ENCODE measurements at regions not wholly inside any gene's neighbourhood (a gene's known extent, or its start where the extent isn't known, plus 50 kb on each side); places are given as distances from the start of the nearest gene placed in this dataset.

- TF ChIP-seq CTCF (conservative IDR thresholded peaks at IDR 0.05; ENCODE audit: low read depth, low read length) = no peak
- no peak for TF ChIP-seq EZH2 (IDR thresholded peaks at IDR 0.05; ENCODE audit: borderline replicate concordance, low read depth, low read length, poor library complexity, severe bottlenecking)
Measured at GRCh38 chr5:66315784-66316183, 171.7 kb downstream of the SREK1 start.
